KMS-11 (cell line): ENCODE measurements at regions not wholly inside any gene's neighbourhood (a gene's known extent, or its start where the extent isn't known, plus 50 kb on each side); places are given as distances from the start of the nearest gene placed in this dataset.

Source experiments
- H2AFZ ChIP-seq: fragments of 200-600 bp; sonication (generic); 2 replicates; pipeline ENCODE4 v1.6.1; 2016; ENCODE audit warnings: antibody characterized with exemption, mixed run types, low read depth
- H3K27ac ChIP-seq: fragments of 200-600 bp; sonication (generic); 2 replicates; pipeline ENCODE4 v1.6.1; 2016; ENCODE audit warnings: mild to moderate bottlenecking, mixed run types
- H3K27me3 ChIP-seq: fragments of 200-600 bp; sonication (generic); 2 replicates; pipeline ENCODE4 v1.6.1; 2017; ENCODE audit warnings: mild to moderate bottlenecking, low read depth, mixed run types, moderate library complexity; ENCODE audit not compliant: insufficient read depth
- H3K36me3 ChIP-seq: fragments of 200-600 bp; sonication (generic); 2 replicates; pipeline ENCODE4 v1.6.1; 2017; ENCODE audit warnings: mild to moderate bottlenecking, mixed run types; ENCODE audit not compliant: insufficient read depth
- H3K4me1 ChIP-seq: fragments of 200-600 bp; sonication (generic); 2 replicates; pipeline ENCODE4 v1.6.1; 2016; ENCODE audit warnings: mild to moderate bottlenecking, low read depth, mixed run types; ENCODE audit not compliant: poor library complexity, severe bottlenecking
- H3K4me2 ChIP-seq: fragments of 200-600 bp; sonication (generic); 2 replicates; pipeline ENCODE4 v1.7.0; 2016; ENCODE audit warnings: mild to moderate bottlenecking, mixed run types
- H3K4me3 ChIP-seq: fragments of 200-600 bp; sonication (generic); IDR thresholded peaks from 2 replicates; pipeline ENCODE4 v1.6.1; 2017; ENCODE audit warnings: low read depth, low read length, mixed read lengths; ENCODE audit not compliant: insufficient read depth
- H3K79me2 ChIP-seq: fragments of 200-600 bp; sonication (generic); 2 replicates; pipeline ENCODE4 v1.6.1; 2016; ENCODE audit warnings: low read depth, mixed run types; ENCODE audit not compliant: insufficient read depth
- H3K9ac ChIP-seq: fragments of 200-600 bp; sonication (generic); 2 replicates; pipeline ENCODE4 v1.6.1; 2016; ENCODE audit warnings: mild to moderate bottlenecking, mixed run types
- H4K20me1 ChIP-seq: fragments of 200-600 bp; sonication (generic); 2 replicates; pipeline ENCODE4 v1.6.1; 2016; ENCODE audit warnings: mild to moderate bottlenecking, mixed run types; ENCODE audit not compliant: insufficient read depth
- CTCF ChIP-seq: fragments of 200-600 bp; sonication (generic); conservative IDR thresholded peaks from 2 replicates; pipeline ENCODE4 v1.6.1; 2017; ENCODE audit warnings: low read depth, mild to moderate bottlenecking, antibody characterized with exemption, low read length, moderate library complexity, mixed read lengths

- no peaks in the 10 kb centered on the region for H3K79me2 ChIP-seq
- H2AFZ ChIP-seq: peak overlapping the region; percentile 23; the same call in 1 of the 2 replicates
- no peak overlapping the region for H3K9ac ChIP-seq
- H3K36me3 ChIP-seq: no peaks in the 10 kb centered on the region
- no peak overlapping the region for H3K27ac ChIP-seq
- peak overlapping the region; percentile 53; the same call in 1 of the 2 replicates for H3K4me2 ChIP-seq
- H3K27me3 ChIP-seq: no peaks in the 10 kb centered on the region
- H3K4me1 ChIP-seq: peaks cover 39% of the 10 kb centered on the region
- H4K20me1 ChIP-seq: no peaks in the 10 kb centered on the region
- no peak overlapping the region for H3K4me3 ChIP-seq
- no peak for TF ChIP-seq CTCF
These were observed 121.0 kb upstream of the SLC39A10 start for GRCh38 chr2:195535911-195536522.

- no peak overlapping the region for H3K27ac ChIP-seq
- H3K79me2 ChIP-seq: no peaks in the 10 kb centered on the region
- H3K4me3 ChIP-seq: no peak overlapping the region
- no peak overlapping the region for H3K4me2 ChIP-seq
- H4K20me1 ChIP-seq: no peaks in the 10 kb centered on the region
- TF ChIP-seq CTCF: no peak
- H3K36me3 ChIP-seq: no peaks in the 10 kb centered on the region
- H2AFZ ChIP-seq: no peak overlapping the region
- H3K4me1 ChIP-seq: peaks cover 39% of the 10 kb centered on the region
- no peaks in the 10 kb centered on the region for H3K27me3 ChIP-seq
- no peak overlapping the region for H3K9ac ChIP-seq
These were observed 122.1 kb upstream of the SLC39A10 start for GRCh38 chr2:195534971-195535370.

- H3K4me3 ChIP-seq: no peak overlapping the region
- H3K9ac ChIP-seq: no peak overlapping the region
- H3K4me2 ChIP-seq: peak overlapping the region; percentile 53; the same call in 1 of the 2 replicates
- no peak for TF ChIP-seq CTCF
- H3K27me3 ChIP-seq: no peaks in the 10 kb centered on the region
- no peaks in the 10 kb centered on the region for H4K20me1 ChIP-seq
- H3K27ac ChIP-seq: no peak overlapping the region
- H2AFZ ChIP-seq: no peak overlapping the region
- H3K36me3 ChIP-seq: no peaks in the 10 kb centered on the region
- H3K4me1 ChIP-seq: peaks cover 39% of the 10 kb centered on the region
- no peaks in the 10 kb centered on the region for H3K79me2 ChIP-seq
These were observed 123.0 kb upstream of the SLC39A10 start for GRCh38 chr2:195533771-195534642.

GRCh38 chr2:195532628-195533271 is 124.3 kb upstream of the SLC39A10 start:
- Histone ChIP-seq H3K27me3 (no peaks in the 10 kb centered on the region), H3K79me2 (no peaks in the 10 kb centered on the region), H3K27ac (no peak overlapping the region), H2AFZ (peak overlapping the region; percentile 52), H3K36me3 (no peaks in the 10 kb centered on the region), H3K4me1 (peaks cover 39% of the 10 kb centered on the region), H3K9ac (peak overlapping the region; percentile 8; the same call in 1 of the 2 replicates), H3K4me3 (no peak overlapping the region), H3K4me2 (peak overlapping the region; percentile 53), H4K20me1 (no peaks in the 10 kb centered on the region)
- no peak for TF ChIP-seq CTCF
